Spleen (tissue), 7 donors: ENCODE measurements at regions not wholly inside any gene's neighbourhood (a gene's known extent, or its start where the extent isn't known, plus 50 kb on each side); places are given as distances from the start of the nearest gene placed in this dataset.
"Not testable (repeated sequence)": the region's sequence is repeated elsewhere in the genome, so short reads cannot be mapped to it uniquely, and the experiment has no call there.

Source experiments
- POLR2A ChIP-seq, 3 donors: fragments of 450-650 bp; IDR thresholded peaks; one replicate each; pipeline ENCODE4 v1.5.1; 2017; ENCODE audit warnings: antibody characterized with exemption in 3 of 3, mild to moderate bottlenecking in 1 of 3
- POLR2AphosphoS5 ChIP-seq, 3 donors: sonication (generic); formaldehyde crosslinking; IDR thresholded peaks; one replicate each; pipeline ENCODE4 v1.5.1; 2017; ENCODE audit warnings: antibody characterized with exemption in 3 of 3
- TF ChIP-seq, protein P1 (sequence below), 11 experiments: fragments of 200-600 bp in 7 of 11; fragments of 450-650 bp in 4 of 11; sonication (generic) in 4 of 11; IDR thresholded peaks in 8 of 11; conservative IDR thresholded peaks in 3 of 11; 1 replicate in 7 of 11; 2 replicates in 4 of 11; pipeline versions ENCODE4 v1.4.0 to v1.8.0; 2016 to 2021; ENCODE audit warnings: antibody characterized with exemption in 11 of 11, inconsistent platforms in 4 of 11, mild to moderate bottlenecking in 1 of 11
- donor health status: DM: no; HTN: no; CAD: no; lungs with moderate emphysema.
- donor health status: DM: no; HTN: no; CAD: no.
- donor health status: DM: no; HTN: no; CAD: no.

- TF ChIP-seq POLR2A, POLR2AphosphoS5 (IDR thresholded peaks at IDR 0.05): not testable (repeated sequence)
- TF ChIP-seq, protein P1, sequence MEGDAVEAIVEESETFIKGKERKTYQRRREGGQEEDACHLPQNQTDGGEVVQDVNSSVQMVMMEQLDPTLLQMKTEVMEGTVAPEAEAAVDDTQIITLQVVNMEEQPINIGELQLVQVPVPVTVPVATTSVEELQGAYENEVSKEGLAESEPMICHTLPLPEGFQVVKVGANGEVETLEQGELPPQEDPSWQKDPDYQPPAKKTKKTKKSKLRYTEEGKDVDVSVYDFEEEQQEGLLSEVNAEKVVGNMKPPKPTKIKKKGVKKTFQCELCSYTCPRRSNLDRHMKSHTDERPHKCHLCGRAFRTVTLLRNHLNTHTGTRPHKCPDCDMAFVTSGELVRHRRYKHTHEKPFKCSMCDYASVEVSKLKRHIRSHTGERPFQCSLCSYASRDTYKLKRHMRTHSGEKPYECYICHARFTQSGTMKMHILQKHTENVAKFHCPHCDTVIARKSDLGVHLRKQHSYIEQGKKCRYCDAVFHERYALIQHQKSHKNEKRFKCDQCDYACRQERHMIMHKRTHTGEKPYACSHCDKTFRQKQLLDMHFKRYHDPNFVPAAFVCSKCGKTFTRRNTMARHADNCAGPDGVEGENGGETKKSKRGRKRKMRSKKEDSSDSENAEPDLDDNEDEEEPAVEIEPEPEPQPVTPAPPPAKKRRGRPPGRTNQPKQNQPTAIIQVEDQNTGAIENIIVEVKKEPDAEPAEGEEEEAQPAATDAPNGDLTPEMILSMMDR (IDR thresholded peaks at IDR 0.05 in 8 of 11, conservative IDR thresholded peaks at IDR 0.05 in 3 of 11) = not testable (repeated sequence)
Observed at GRCh38 chr2:187910922-187911321, 356.7 kb upstream of the TFPI start.
